ENCODE measurements at regions not wholly inside any gene's neighbourhood (a gene's known extent, or its start where the extent isn't known, plus 50 kb on each side); places are given as distances from the start of the nearest gene placed in this dataset.

DNA sequence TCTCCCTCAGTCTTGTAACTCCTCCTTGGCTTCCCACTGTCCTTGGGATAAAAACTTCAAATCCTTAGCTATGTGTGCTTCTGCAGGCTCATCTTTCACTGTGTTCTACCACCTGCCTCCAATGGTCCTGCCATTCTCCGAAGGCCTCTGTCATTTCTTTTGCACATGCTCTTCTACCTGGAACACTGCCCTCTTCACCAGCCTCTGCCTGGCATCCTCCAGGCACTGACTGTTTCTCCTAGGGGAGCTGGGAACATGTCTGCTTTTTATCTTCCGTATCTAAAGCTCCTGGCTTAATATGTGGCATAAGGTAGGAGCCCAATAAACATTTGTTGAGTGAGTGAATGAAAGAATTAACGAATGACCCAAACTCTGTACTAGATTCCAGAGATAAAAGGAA, 603.3 kb upstream of the TMEM132C start:
- Histone ChIP-seq H3K4me3 (no peak overlapping the region), H3K9me3 (no peaks in the 10 kb centered on the region), H3K27me3 (no peaks in the 10 kb centered on the region), H3K4me1 (no peaks in the 10 kb centered on the region), H3K27ac (no peak overlapping the region), H3K36me3 (no peaks in the 10 kb centered on the region)
- no peak for DNase-seq
- TF ChIP-seq, protein P1, sequence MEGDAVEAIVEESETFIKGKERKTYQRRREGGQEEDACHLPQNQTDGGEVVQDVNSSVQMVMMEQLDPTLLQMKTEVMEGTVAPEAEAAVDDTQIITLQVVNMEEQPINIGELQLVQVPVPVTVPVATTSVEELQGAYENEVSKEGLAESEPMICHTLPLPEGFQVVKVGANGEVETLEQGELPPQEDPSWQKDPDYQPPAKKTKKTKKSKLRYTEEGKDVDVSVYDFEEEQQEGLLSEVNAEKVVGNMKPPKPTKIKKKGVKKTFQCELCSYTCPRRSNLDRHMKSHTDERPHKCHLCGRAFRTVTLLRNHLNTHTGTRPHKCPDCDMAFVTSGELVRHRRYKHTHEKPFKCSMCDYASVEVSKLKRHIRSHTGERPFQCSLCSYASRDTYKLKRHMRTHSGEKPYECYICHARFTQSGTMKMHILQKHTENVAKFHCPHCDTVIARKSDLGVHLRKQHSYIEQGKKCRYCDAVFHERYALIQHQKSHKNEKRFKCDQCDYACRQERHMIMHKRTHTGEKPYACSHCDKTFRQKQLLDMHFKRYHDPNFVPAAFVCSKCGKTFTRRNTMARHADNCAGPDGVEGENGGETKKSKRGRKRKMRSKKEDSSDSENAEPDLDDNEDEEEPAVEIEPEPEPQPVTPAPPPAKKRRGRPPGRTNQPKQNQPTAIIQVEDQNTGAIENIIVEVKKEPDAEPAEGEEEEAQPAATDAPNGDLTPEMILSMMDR (IDR thresholded peaks at IDR 0.05): no peak
- no peak for TF ChIP-seq POLR2A (IDR thresholded peaks at IDR 0.05)

DNA sequence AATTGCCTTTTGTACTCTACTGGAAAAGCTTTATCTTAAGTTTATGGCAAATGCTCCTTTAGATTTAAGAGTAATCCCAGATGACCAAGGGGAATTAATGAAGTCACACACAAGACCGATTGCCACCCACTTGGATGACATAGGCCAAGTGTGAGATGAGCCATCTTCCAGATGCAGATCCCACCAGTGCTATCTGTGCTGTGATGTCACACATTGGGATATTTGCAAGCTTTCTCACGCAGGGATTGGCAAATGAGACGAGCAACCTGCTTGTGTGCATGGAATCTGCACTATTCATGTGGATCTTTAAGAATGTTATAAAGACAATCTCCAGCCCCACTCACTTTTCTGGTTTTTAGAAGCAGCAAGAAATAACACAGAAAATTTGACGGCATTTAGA, 602.1 kb upstream of the TMEM132C start:
- H3K27ac ChIP-seq: no peak overlapping the region
- TF ChIP-seq, protein P1 (IDR thresholded peaks at IDR 0.05): no peak
- no peak for TF ChIP-seq POLR2A (IDR thresholded peaks at IDR 0.05)

DNA sequence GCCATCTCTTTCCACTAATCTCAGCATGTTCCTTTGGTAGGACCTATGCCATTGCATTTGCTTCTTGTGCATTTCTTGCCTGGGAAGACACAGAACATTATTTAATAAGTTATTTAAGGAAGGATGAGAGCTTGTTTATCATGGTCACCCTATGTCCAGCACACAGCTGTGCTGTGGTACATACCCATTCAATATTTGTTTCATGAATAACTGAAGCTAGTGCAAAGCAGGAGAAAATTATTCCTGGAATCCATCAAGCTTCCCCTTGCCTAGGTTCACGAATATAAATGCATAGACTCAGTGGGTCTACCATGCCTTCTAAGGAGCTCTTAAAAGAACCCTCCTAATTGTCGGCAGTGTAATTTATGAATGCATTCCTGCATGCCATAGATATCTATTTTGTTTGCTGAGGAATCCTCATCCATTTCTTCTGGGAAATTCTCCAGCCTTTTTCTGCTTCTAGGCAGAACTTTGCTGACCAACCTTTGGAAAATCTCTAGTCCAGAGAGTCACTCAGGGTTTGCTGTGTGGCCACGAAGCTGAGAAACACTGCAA, 599.8 kb upstream of the TMEM132C start:
- no peak for DNase-seq
- Histone ChIP-seq H3K36me3 (no peaks in the 10 kb centered on the region), H3K4me3 (no peak overlapping the region), H3K9me3 (no peaks in the 10 kb centered on the region), H3K27ac (no peak overlapping the region), H3K27me3 (no peaks in the 10 kb centered on the region), H3K4me1 (no peaks in the 10 kb centered on the region)
- TF ChIP-seq POLR2A (IDR thresholded peaks at IDR 0.05): no peak
- TF ChIP-seq, protein P1 (IDR thresholded peaks at IDR 0.05): no peak

More for the DNA sequence above, 602.1 kb upstream of the TMEM132C start:
- no peaks in the 10 kb centered on the region for H3K27me3 ChIP-seq
- no peaks in the 10 kb centered on the region for H3K9me3 ChIP-seq
- no peaks in the 10 kb centered on the region for H3K4me1 ChIP-seq
- DNase-seq: no peak
- no peak overlapping the region for H3K4me3 ChIP-seq
- no peaks in the 10 kb centered on the region for H3K36me3 ChIP-seq

DNA sequence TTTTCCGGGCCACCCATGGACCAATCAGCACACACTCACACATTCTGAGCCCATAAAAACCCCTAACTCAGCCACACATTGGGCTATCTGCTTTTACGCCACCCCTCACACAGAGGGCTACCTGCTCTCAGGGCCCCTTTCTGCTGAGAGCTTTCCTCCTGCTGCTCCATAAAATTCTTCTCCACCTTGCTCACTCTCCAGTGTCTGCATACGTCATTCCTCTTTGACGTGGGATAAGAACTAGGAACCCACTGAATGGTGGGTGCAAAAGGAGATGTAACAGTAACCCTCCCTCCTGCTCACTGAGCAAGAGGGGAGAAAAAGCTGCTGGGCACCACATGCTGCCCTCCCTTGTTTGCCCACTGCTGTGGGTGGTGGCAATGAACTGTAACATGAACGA, 596.7 kb upstream of the TMEM132C start:
- Histone ChIP-seq H3K4me3 (no peak overlapping the region), H3K27me3 (no peaks in the 10 kb centered on the region), H3K36me3 (no peaks in the 10 kb centered on the region), H3K4me1 (no peaks in the 10 kb centered on the region), H3K9me3 (no peaks in the 10 kb centered on the region), H3K27ac (no peak overlapping the region)
- TF ChIP-seq, protein P1 (IDR thresholded peaks at IDR 0.05): no peak
- no peak for TF ChIP-seq POLR2A (IDR thresholded peaks at IDR 0.05)
- DNase-seq: no peak

DNA sequence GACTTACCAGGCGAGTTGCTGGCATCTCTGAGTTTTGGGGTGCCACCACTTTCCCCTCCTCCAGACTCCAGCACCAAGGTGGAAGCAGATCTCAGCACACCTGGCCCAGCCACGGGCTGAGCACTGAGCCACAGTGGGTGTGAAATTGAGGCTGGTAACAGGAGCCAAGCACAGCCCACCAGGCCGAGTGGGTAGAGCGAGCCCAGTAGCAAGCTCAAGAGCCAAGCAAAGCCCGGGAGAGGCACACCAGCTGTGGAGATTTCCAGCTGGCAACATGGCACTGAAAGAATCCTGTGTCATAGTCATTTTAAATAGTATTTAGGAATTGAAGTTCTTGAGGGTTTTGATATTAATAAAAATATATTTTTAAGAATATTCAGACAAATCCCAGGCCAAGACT, 596.2 kb upstream of the TMEM132C start:
- no peak for DNase-seq
- Histone ChIP-seq H3K27me3 (no peaks in the 10 kb centered on the region), H3K4me3 (no peak overlapping the region), H3K9me3 (no peaks in the 10 kb centered on the region), H3K36me3 (no peaks in the 10 kb centered on the region), H3K27ac (no peak overlapping the region), H3K4me1 (no peaks in the 10 kb centered on the region)
- TF ChIP-seq, protein P1 (IDR thresholded peaks at IDR 0.05): no peak
- TF ChIP-seq POLR2A (IDR thresholded peaks at IDR 0.05): no peak

DNA sequence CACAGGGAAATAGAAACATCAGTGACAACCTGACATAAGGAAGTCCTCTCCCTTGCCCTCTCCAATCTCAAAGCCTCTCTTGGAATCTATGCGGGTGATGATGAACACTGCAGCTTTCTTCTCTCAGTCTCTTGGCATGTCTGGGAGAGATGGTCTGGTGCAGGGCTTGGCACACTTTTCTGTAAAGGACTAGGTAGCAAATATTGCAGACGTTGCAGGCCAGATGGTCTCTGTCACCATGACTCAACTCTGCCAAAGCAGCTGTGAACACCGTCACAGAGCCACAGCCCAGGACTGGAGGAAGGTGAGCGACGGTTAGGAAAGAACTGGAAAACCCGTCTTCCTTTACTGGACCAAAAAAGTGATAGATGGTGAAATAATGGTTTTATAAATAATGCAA, 591.0 kb upstream of the TMEM132C start:
- Histone ChIP-seq H3K27me3 (no peaks in the 10 kb centered on the region), H3K4me1 (no peaks in the 10 kb centered on the region), H3K9me3 (no peaks in the 10 kb centered on the region), H3K36me3 (no peaks in the 10 kb centered on the region), H3K27ac (no peak overlapping the region), H3K4me3 (no peak overlapping the region)
- TF ChIP-seq POLR2A (IDR thresholded peaks at IDR 0.05): no peak
- TF ChIP-seq, protein P1 (IDR thresholded peaks at IDR 0.05): no peak
- no peak for DNase-seq
